ENCODE measurements at regions not wholly inside any gene's neighbourhood (a gene's known extent, or its start where the extent isn't known, plus 50 kb on each side); places are given as distances from the start of the nearest gene placed in this dataset.

- no peak for DNase-seq
Observed at GRCh38 chr15:99440551-99441443, 125.0 kb upstream of the MEF2A start.

- no peak for DNase-seq
Observed at GRCh38 chr15:99441444-99441800, 124.4 kb upstream of the MEF2A start.

- no peak for DNase-seq
Observed at GRCh38 chr15:99441871-99442251, 123.9 kb upstream of the MEF2A start.

GRCh38 chr15:99442252-99442897, 123.4 kb upstream of the MEF2A start:
- DNase-seq, result no peak

- no peak for DNase-seq
Observed at GRCh38 chr15:99443056-99443756, 122.6 kb upstream of the MEF2A start.

- DNase-seq, result no peak
Observed at GRCh38 chr15:99443768-99444446, 121.9 kb upstream of the MEF2A start.

- DNase-seq, result no peak
Observed at GRCh38 chr15:99445272-99445850, 120.4 kb upstream of the MEF2A start.

- no peak for DNase-seq
Observed at GRCh38 chr15:99446565-99447496, 119.0 kb upstream of the MEF2A start.

GRCh38 chr15:99447497-99448371, 118.0 kb upstream of the MEF2A start:
- DNase-seq, result no peak

GRCh38 chr15:99449514-99449913, 116.3 kb upstream of the MEF2A start:
- DNase-seq, result no peak

GRCh38 chr15:99450896-99451358, 114.9 kb upstream of the MEF2A start:
- peak; percentile 63 for DNase-seq

GRCh38 chr15:99451484-99451883, 114.3 kb upstream of the MEF2A start:
- no peak for DNase-seq

GRCh38 chr15:99452010-99452409, 113.8 kb upstream of the MEF2A start:
- DNase-seq, result no peak

GRCh38 chr15:99452728-99453636, 112.8 kb upstream of the MEF2A start:
- no peak for DNase-seq

- no peak for DNase-seq
Observed at GRCh38 chr15:99453637-99454030, 112.2 kb upstream of the MEF2A start.

- no peak for DNase-seq
Observed at GRCh38 chr15:99454107-99454809, 111.5 kb upstream of the MEF2A start.

- DNase-seq, result no peak
Observed at GRCh38 chr15:99454941-99455788, 110.6 kb upstream of the MEF2A start.

GRCh38 chr15:99455789-99456160, 110.0 kb upstream of the MEF2A start:
- no peak for DNase-seq

Measured in activated CD4-positive, alpha-beta T cell treated with anti-CD3 and anti-CD28 coated beads, Interleukin-2, amount 50 U/mL, for 1 hour (primary cell).